ENCODE measurements at regions not wholly inside any gene's neighbourhood (a gene's known extent, or its start where the extent isn't known, plus 50 kb on each side); places are given as distances from the start of the nearest gene placed in this dataset.

DNA sequence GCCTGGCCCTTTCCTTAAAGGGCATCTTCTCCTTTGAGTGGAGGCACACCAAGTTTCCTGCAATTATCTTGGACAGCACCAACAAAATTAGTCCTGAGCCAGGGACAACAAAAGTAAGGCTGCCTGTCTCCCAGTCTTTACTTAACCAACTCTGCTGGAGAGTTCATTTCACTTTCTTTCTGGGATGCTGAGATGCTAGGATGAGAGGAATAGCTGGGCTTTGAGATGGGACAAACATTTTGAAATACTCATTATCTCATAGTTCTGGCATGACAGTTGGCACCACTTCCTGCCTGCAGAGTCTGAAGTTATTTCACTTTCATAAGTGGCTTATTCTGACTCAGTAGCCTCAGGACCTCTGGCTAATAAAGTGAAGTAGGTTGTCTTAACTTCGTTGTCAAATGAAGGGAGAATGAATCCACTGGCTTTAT is 157.0 kb downstream of the C9orf152 start:
- peak; percentile 93 for DNase-seq (ENCODE audit: low read depth)

- no peak for DNase-seq (ENCODE audit: low read depth)
Observed at GRCh38 chr9:110056062-110056461, 151.9 kb downstream of the C9orf152 start.

GRCh38 chr9:110058304-110058953 is 149.5 kb downstream of the C9orf152 start:
- DNase-seq (ENCODE audit: low read depth): peak; percentile 57

DNA sequence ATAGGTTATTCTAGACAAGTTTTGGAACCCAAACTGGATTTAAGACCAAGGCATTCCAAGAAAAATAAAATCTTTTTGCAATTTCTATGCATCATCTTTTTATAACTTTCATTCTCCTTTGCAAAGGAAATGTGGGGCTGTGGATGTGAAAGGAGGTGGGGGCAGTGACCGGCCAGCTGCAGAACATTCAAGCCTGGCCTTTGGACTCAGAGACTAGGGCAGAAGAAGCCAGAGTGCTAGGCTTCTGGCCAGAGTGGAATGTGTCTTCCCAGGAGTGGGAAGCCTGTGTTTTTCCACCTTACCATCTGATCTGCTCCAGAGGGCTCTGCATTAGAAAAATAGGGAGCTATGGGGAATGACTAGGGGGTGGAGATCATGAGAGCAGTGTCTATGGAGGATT is 148.5 kb downstream of the C9orf152 start:
- no peak for DNase-seq (ENCODE audit: low read depth)

GRCh38 chr9:110064803-110065202 is 143.2 kb downstream of the C9orf152 start:
- DNase-seq (ENCODE audit: low read depth): no peak

- no peak for DNase-seq (ENCODE audit: low read depth)
Observed at GRCh38 chr9:110065532-110065931, 142.4 kb downstream of the C9orf152 start.

DNA sequence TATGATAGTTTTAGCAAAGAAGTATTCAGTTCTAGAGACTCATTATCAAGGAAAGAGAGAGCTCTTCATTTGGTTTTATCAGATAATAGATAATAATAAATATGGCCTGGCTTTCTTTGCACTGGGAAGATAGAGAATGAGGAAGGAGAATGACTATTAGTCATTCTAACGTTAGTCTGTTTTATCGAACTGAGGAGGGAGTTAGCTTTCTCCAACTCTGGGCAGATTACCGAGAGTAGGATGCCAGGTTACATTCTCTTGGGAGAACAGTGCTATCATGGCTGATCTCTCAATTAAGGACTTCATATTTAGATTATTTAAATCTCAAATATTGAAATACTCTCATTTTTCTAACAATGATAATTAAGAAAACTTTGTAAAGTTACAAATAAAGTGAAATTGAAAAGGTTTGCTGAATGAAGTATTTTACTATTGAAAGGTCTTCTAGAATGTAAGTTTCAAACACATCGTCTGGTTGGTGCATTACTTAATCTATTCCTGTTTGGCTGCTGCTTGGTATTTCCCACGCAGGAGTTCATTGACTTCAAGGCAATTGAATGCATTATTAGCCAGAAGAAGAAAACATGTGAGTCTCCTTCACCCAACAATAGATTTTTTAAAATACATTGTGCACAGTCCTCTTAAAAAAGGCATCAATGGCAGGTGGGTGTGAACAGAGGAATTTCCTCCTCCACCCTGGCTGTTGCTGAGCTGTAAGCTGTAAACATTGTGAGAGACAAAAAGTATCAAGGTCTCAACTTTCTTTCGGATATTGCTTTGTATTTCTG is 140.8 kb downstream of the C9orf152 start:
- DNase-seq (ENCODE audit: low read depth): no peak

DNA sequence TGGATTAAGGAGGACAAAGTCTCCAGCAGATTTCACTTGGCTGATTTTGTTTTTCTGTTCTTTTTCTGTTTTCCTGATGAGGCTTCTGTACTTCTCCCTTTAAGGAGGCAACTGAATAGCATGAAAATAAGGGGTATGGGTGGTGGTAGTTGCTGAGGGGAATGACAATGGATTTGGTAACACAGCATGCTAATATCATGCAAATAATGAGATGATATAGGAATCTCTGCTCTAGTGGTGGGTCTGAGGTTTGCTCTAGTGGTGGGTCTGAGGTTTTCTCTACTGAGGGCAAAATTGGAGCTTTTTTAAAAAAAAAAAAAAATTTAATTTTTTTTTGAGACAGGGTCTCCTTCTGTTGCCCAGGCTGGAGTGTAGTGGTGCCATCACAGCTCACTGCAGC is 139.7 kb downstream of the C9orf152 start:
- no peak for DNase-seq (ENCODE audit: low read depth)

DNA sequence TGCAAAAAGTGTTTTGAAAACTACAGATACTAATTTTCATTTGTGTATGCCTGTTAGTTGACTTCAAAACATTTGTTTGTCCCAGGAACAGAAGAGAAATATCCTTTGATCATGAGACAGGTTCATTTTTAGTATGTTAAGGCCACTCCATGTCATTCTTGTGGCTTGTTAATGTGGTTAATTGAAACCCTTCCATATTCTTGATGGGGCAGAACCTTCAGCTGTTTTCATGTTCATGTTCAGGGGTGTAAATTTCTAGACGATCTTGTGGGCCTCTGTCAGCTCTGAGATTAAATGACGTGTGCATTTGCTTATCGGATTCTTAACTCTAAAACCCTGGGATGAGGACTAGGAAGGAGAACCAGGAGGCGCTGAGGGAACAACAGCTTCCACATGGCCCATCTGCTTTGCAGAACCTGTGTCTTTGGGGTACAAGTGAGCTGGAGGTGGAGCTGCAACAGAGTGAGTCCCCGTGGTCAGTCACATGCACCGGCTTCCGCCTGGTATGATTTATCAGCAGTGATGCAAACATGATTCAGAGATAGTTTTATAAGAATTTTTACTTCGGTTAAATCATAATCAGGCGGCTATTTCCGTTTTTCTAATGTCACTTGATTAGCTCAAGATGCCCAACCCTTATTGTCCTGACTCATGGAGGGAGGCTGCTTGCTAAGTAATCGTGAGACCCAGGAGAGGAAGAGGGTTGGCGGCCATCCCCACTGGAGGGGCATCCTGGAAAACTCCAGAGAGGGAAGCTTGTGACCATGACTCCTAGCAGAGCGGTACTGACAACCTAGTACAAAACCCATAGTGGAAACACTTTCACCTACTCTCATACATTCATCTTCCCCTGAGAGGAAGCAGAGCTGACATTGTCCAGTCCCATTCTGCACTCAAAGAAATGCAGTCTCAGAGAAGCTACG is 138.4 kb downstream of the C9orf152 start:
- DNase-seq (ENCODE audit: low read depth): peak; percentile 83

DNA sequence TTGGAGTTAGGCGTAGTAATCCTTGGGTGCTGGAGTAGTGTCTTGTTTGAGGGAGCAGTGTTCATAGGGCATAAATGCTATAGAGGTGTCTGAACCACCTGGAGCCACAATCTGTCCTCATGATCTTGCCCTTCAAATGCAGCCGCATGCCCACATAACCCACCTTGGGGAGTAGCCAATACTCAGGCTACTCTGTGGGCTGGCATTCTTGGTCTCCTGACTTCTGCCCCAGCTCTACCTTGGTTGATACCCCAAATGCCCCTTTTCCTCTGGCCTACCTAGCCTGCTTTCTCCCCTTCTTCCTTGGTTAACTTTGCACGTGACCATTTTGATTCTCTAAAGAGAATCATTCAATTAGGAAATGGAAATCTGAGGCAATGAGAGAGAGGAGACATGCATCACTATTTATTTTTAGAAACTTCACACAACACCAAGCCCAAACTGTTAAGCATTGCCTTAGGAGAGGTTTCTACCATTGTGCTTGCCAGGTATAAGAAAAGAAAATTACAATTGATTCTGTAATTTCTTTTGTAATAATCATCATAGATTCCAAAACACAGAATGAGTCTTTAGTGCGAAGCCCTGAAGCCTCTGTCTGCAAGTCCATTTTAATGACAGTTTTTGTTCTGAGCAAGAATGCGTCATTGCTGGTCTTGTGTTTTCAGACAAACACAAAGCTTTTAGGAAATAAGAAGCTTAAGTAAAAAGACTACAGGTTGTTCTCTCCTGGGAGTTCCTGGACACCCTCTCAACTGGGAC is 135.2 kb downstream of the C9orf152 start:
- no peak for DNase-seq (ENCODE audit: low read depth)

- DNase-seq (ENCODE audit: low read depth): no peak
Observed at GRCh38 chr9:110073356-110073905, 134.5 kb downstream of the C9orf152 start.

GRCh38 chr9:110076894-110077725 is 130.8 kb downstream of the C9orf152 start:
- peak; percentile 61 for DNase-seq (ENCODE audit: low read depth)

GRCh38 chr9:110077925-110078324 is 130.0 kb downstream of the C9orf152 start:
- DNase-seq (ENCODE audit: low read depth): no peak

GRCh38 chr9:110078604-110079003 is 129.4 kb downstream of the C9orf152 start:
- no peak for DNase-seq (ENCODE audit: low read depth)

GRCh38 chr9:110081395-110081794 is 126.6 kb downstream of the C9orf152 start:
- DNase-seq (ENCODE audit: low read depth): peak; percentile 48

DNA sequence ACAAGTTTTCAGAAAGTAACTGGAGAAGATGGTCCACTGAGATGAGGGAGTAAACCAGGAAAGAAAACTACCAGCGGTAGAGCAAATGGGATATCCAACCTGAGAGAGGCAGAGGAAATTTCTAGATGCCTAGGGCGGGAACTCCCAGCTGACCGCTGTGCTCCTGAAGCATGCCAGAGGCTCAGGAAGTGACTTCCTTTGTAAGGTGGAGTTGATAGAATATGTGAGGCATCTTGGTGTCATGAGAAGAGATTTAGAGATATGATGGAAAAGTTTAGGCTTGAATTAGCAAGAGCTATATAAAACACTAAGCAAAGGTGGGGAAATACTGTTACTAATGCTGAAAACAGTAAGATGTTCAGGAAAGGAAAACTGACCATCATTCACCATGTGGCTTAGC is 124.1 kb downstream of the C9orf152 start:
- no peak for DNase-seq (ENCODE audit: low read depth)

DNA sequence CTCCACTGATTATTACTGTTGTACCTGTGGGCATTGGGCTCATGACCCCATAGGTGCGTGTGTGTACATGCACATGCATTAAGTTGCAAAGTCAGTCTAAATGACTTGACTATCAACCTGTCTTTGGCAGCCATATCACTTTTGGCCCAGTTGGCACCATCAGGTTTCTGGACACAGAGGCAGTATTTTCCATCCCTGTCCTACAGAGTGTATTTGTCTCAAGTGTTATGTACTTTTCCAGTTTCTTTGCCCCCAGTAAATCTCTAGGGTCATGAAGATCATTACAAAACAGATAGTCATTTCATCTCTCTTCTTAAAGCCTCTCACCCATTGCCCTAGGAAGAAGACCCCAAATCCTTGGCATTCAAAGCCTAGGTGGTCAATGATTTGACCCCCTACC is 121.4 kb downstream of the C9orf152 start:
- no peak for DNase-seq (ENCODE audit: low read depth)

- DNase-seq (ENCODE audit: low read depth): no peak
Observed at GRCh38 chr9:110087605-110088004, 120.4 kb downstream of the C9orf152 start.

DNA sequence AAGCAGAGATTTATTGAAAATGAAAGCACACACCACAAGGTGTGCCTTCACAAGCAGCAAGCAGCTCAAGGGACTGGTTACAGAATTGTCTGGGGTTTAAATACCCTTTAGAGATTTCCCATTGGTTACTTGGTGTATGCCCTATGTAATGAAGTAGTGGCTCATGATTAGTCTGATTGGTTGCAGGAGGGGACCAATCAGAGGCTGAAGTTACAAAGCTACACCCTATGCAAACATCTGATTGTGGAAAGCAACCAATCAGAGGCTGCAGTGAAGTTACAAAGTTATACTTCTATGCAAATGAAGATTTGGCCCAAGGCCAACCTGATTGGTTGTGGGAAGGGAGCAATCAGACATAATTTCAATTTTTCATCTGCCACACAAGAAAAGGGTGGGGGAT is 119.9 kb downstream of the C9orf152 start:
- no peak for DNase-seq (ENCODE audit: low read depth)
